ENCODE measurements at regions not wholly inside any gene's neighbourhood (a gene's known extent, or its start where the extent isn't known, plus 50 kb on each side); places are given as distances from the start of the nearest gene placed in this dataset.

DNA sequence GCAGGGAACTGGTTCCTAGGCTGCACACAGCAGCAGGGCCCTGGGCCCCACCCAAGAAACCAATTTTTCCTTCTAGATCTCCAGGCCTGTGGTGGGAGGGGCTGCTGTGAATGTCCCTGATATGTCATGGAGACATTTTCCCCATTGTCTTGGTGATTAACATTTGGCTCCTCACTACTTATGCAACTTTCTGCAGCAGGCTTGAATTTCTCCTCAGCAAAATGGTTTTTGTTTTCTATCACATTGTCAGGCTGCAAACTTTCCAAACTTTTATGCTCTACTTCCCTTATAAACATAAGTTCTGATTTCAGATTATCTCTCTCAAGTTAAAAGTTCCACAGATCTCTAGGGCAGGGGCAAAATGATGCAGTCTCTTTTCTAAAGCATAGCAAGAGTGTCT lies 310.2 kb upstream of the PCDH20 start:
- peaks cover 3% of the 10 kb centered on the region for H3K4me1 Mint-ChIP-seq
- no peak overlapping the region for H3K4me3 Mint-ChIP-seq
- no peak overlapping the region for H3K27ac Mint-ChIP-seq
- no peak for ATAC-seq
- no peak for TF ChIP-seq TEAD1 (CRISPR knock-in tag; IDR thresholded peaks at IDR 0.05)
- no peak for TF ChIP-seq ZNF219 (CRISPR knock-in tag; IDR thresholded peaks at IDR 0.05; ENCODE audit: borderline replicate concordance)
- no peak for TF ChIP-seq MXD4 (CRISPR knock-in tag; IDR thresholded peaks at IDR 0.05; ENCODE audit: borderline replicate concordance)
- no peak for TF ChIP-seq SMAD3 (CRISPR knock-in tag; IDR thresholded peaks at IDR 0.05; ENCODE audit: borderline replicate concordance)
- no peaks in the 10 kb centered on the region for H3K27me3 Mint-ChIP-seq (ENCODE audit: low read depth)
- no peak for DNase-seq (ENCODE audit: low spot score)
- H3K36me3 Mint-ChIP-seq = no peaks in the 10 kb centered on the region
- ChIA-PET CTCF (no interaction called here), POLR2A (no interaction called here)
- H3K9me3 Mint-ChIP-seq = peaks cover 9% of the 10 kb centered on the region; the same call in 1 of the 2 replicates

DNA sequence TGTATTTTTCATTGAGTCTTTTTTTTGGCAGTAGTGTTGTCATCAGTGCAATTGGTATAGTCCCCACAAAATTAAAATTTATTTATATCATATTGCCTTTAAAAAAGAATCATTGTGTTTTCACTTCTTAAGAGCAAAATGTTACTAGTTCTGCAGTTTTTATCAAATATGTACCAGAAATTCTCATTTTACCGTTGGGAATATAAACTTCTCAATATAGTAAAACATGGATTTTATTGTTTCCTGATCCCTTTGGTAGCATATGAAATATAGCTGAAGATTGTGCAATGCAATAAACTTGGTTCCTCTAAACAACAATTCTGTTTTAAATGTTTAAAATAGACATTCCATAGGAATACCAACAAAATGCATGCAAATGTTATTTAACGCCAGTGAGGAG lies 306.5 kb upstream of the PCDH20 start:
- no peak overlapping the region for H3K4me3 Mint-ChIP-seq
- POLR2A ChIA-PET = no interaction called here
- peaks cover 3% of the 10 kb centered on the region for H3K4me1 Mint-ChIP-seq
- TF ChIP-seq ZNF317 (CRISPR knock-in tag; IDR thresholded peaks at IDR 0.05; ENCODE audit: borderline replicate concordance, low read depth) (no peak), RORB (CRISPR knock-in tag; IDR thresholded peaks at IDR 0.05) (no peak), MYBL2 (CRISPR knock-in tag; IDR thresholded peaks at IDR 0.05) (no peak), JAZF1 (CRISPR knock-in tag; IDR thresholded peaks at IDR 0.05) (no peak), ZNF219 (CRISPR knock-in tag; IDR thresholded peaks at IDR 0.05; ENCODE audit: borderline replicate concordance) (no peak), FOXK1 (CRISPR knock-in tag; IDR thresholded peaks at IDR 0.05) (no peak), NFYB (CRISPR knock-in tag; conservative IDR thresholded peaks at IDR 0.05; ENCODE audit: low read depth) (no peak), ZNF138 (CRISPR knock-in tag; conservative IDR thresholded peaks at IDR 0.05) (no peak), FOXP1 (CRISPR knock-in tag; IDR thresholded peaks at IDR 0.05; ENCODE audit: borderline replicate concordance) (no peak), TP53 (CRISPR knock-in tag; IDR thresholded peaks at IDR 0.05) (no peak), ESRRA (CRISPR knock-in tag; IDR thresholded peaks at IDR 0.05; ENCODE audit: borderline replicate concordance) (no peak), RELA (CRISPR knock-in tag; IDR thresholded peaks at IDR 0.05; ENCODE audit: borderline replicate concordance) (no peak), ELF4 (CRISPR knock-in tag; IDR thresholded peaks at IDR 0.05; ENCODE audit: low read depth) (no peak)
- TF ChIP-seq, protein P1, sequence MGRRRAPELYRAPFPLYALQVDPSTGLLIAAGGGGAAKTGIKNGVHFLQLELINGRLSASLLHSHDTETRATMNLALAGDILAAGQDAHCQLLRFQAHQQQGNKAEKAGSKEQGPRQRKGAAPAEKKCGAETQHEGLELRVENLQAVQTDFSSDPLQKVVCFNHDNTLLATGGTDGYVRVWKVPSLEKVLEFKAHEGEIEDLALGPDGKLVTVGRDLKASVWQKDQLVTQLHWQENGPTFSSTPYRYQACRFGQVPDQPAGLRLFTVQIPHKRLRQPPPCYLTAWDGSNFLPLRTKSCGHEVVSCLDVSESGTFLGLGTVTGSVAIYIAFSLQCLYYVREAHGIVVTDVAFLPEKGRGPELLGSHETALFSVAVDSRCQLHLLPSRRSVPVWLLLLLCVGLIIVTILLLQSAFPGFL (CRISPR knock-in tag; IDR thresholded peaks at IDR 0.05; ENCODE audit: borderline replicate concordance) = no peak
- TF ChIP-seq, protein P2, sequence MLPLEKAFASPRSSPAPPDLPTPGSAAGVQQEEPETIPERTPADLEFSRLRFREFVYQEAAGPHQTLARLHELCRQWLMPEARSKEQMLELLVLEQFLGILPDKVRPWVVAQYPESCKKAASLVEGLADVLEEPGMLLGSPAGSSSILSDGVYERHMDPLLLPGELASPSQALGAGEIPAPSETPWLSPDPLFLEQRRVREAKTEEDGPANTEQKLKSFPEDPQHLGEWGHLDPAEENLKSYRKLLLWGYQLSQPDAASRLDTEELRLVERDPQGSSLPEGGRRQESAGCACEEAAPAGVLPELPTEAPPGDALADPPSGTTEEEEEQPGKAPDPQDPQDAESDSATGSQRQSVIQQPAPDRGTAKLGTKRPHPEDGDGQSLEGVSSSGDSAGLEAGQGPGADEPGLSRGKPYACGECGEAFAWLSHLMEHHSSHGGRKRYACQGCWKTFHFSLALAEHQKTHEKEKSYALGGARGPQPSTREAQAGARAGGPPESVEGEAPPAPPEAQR (CRISPR knock-in tag; IDR thresholded peaks at IDR 0.05) = no peak
- H3K27ac Mint-ChIP-seq = no peak overlapping the region
- H3K36me3 Mint-ChIP-seq = no peaks in the 10 kb centered on the region
- peaks cover 9% of the 10 kb centered on the region; the same call in 1 of the 2 replicates for H3K9me3 Mint-ChIP-seq
- no peak for DNase-seq (ENCODE audit: low spot score)
- no peaks in the 10 kb centered on the region for H3K27me3 Mint-ChIP-seq (ENCODE audit: low read depth)
- CTCF ChIA-PET = no interaction called here
- ATAC-seq = no peak

GRCh38 chr13:61712621-61713020 lies 297.0 kb upstream of the PCDH20 start:
- TF ChIP-seq ERG (CRISPR knock-in tag; IDR thresholded peaks at IDR 0.05) (no peak), CBFB (CRISPR knock-in tag; IDR thresholded peaks at IDR 0.05; ENCODE audit: low read depth) (no peak), ATF1 (CRISPR knock-in tag; IDR thresholded peaks at IDR 0.05) (no peak), JAZF1 (CRISPR knock-in tag; IDR thresholded peaks at IDR 0.05) (no peak)

More at GRCh38 chr13:61712621-61713020, 297.0 kb upstream of the PCDH20 start:
- Mint-ChIP-seq H3K27me3 (ENCODE audit: low read depth) (no peaks in the 10 kb centered on the region; the same call in 1 of the 2 replicates), H3K9me3 (peaks cover 6% of the 10 kb centered on the region; the same call in 1 of the 2 replicates), H3K4me3 (no peak overlapping the region), H3K36me3 (no peaks in the 10 kb centered on the region), H3K4me1 (no peaks in the 10 kb centered on the region), H3K27ac (no peak overlapping the region)
- ChIA-PET CTCF (no interaction called here), POLR2A (no interaction called here)
- ATAC-seq = no peak
- DNase-seq (ENCODE audit: low spot score) = no peak
